ENCODE measurements at regions not wholly inside any gene's neighbourhood (a gene's known extent, or its start where the extent isn't known, plus 50 kb on each side); places are given as distances from the start of the nearest gene placed in this dataset.

DNA sequence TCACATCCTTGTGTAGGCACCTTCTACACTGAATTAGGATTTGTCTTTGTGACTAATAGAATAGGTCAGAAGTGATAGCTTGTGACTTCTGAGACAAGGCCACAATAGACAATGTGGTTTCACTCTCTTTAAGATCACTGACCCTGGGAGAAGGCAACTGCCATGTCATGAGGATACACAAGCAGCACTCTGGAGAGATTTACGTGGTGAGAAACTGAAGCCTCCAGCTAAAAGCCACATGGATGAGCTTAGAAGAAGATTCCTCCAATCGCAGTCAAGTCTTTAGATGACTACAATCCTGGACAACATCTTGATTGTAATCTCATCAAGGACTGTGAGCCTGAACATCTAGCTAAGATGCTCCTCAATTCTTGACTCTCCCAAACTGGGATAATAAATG, 206.6 kb downstream of the ESM1 start:
- in situ Hi-C loops (cut with HindIII; ENCODE audit: low sequenced_read_pairs) = no loop called here

GRCh38 chr5:54775645-54776044, 209.7 kb downstream of the ESM1 start:
- in situ Hi-C loops (cut with HindIII; ENCODE audit: low sequenced_read_pairs) = no loop called here

GRCh38 chr5:54774281-54775170, 210.9 kb downstream of the ESM1 start:
- in situ Hi-C loops (cut with HindIII; ENCODE audit: low sequenced_read_pairs) = no loop called here

GRCh38 chr5:54772684-54773083, 212.7 kb downstream of the ESM1 start:
- in situ Hi-C loops (cut with HindIII; ENCODE audit: low sequenced_read_pairs) = no loop called here

DNA sequence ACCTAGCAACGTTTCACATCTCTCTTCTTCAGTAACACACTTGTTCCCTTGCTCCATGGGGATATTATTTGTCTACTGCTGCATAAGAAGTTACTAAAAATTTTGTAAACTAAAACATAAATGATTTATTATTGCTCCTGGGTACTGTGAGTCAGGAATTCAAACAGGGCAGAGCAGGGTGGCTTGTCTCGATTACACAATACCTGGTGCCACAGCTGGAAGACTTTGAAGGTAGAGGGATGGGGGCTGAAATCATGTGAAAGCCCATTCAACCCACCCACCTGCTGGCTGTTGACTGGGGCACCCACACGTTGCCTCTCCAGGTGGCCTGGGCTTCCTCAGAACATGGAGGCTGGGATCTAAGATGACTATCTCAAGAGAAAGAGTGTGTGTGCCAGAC, 213.2 kb downstream of the ESM1 start:
- in situ Hi-C loops (cut with HindIII; ENCODE audit: low sequenced_read_pairs) = no loop called here

- in situ Hi-C loops (cut with HindIII; ENCODE audit: low sequenced_read_pairs) = no loop called here
Observed at GRCh38 chr5:54769746-54770145, 215.6 kb downstream of the ESM1 start.

GRCh38 chr5:54769072-54769471, 216.3 kb downstream of the ESM1 start:
- in situ Hi-C loops (cut with HindIII; ENCODE audit: low sequenced_read_pairs) = no loop called here

DNA sequence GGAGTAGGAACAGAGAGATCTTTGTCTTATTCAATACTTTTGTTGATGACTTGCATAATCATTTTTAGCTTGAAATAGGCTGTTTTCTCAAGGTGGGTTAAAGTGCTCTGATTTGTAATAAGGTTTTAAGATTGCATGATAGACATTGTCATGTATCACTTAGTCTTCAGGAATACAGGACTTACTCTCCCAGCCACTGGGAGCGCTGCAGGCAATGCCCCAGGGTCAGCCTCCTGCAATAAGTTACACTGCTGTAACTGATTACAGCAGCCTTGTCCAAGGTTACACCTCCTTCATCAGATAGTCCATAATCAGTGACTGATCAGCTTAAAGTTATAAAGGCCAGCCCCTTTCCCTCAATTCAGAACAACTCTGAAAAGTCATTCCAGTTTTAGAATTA, 218.6 kb downstream of the ESM1 start:
- in situ Hi-C loops (cut with HindIII; ENCODE audit: low sequenced_read_pairs) = no loop called here

- in situ Hi-C loops (cut with HindIII; ENCODE audit: low sequenced_read_pairs) = no loop called here
Observed at GRCh38 chr5:54765165-54766028, 220.0 kb downstream of the ESM1 start.

DNA sequence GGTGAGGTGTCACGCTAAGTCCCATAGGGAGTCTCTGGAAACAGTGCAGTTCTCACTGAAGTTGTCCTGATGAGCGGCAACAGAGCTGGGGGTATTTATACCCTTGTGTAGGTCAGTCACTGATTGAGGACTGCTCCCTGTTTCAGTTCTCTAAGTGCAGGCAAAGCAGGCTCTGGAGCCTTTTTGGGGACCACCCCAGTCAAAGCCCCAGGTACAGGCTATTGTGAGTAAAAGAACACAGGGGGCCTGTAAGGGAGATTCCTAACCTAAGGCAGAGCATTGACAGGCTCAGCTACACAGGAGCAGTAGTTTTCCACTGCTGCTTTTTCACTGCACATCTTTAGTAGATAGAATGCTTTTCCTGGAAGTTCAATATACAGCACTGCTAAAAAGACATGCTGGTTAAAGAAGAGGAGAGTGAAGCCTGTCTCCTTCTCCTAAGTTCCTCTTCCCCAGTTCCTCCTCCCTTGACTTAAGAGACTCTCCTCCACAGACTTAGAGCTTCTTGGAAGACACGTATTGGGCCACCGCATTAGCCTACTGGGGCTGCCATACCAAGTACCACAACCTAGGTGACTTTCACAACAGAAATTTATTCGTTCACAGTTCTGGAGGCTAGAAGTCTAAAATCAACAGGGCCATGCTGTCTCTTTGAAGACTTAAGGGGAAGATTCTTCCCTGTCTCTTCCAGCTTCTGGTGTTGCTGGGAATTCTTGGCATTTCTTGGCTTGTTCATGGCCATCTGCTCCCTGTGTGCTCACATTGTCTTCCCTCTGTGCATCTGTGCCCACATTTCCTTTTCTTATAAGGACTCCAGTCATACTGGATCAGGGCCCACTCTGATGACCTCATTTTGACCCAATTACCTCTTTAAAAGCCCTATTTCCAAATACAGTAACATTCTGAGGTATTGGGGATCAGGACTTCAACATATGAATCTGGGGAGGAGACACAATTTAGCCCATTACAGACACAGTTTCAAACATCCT, 221.0 kb downstream of the ESM1 start:
- in situ Hi-C loops (cut with HindIII; ENCODE audit: low sequenced_read_pairs) = no loop called here

GRCh38 chr5:54761213-54761701, 224.1 kb downstream of the ESM1 start:
- in situ Hi-C loops (cut with HindIII; ENCODE audit: low sequenced_read_pairs) = no loop called here

DNA sequence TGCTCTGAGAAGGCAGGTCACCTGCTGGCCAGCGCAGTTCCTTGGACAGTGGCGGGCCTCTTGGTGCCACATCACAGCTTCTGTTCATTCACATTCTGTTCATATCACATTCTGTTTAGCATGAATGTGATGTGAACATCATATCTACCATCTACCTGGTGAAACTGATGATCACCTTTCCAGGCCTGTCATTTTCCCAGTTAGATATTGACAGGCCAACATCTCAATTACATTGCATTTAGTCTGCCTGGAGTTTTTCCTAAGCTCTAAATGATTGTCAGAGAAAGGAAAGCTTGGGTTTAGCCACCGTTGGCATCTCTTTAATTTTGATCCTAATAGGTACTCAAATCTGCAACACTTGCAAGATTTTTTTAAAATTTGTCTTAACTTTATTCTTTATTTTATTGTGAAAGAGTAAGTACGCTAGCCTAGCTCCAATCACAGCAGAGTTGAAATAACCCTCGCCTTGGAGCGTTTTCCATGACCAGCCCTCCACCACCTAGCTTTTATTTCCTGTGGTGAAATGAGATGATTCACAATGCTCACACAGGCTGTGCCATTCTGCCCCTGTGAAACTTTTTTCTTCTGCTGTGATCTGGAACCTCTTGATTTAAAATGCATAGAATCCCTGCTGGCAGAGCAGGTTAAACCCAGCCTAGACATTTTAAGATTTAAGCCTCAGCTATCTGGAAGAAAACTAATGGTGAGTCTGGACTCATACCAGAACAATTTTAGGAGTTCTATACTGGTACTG, 225.0 kb downstream of the ESM1 start:
- in situ Hi-C loops (cut with HindIII; ENCODE audit: low sequenced_read_pairs) = no loop called here

GRCh38 chr5:54758038-54758437, 227.4 kb downstream of the ESM1 start:
- in situ Hi-C loops (cut with HindIII; ENCODE audit: low sequenced_read_pairs) = no loop called here

DNA sequence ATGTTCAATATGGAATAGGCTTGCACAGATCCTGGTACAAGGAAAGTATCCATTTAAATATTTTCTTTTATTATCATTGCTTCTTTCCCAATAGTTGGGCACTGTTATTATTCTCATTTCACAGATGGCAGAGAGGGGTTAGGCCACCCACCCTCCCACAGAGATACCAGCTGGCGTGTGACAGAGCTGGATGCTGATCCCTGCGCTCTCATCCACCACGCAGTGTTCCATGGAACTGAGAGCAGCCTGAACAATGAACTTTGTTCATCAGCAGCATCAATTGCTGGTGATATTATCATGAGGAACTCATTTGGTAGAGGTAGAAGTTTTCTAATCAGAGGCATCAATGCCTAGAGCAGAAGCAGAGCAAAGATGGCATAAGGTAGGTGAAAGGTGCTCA, 227.9 kb downstream of the ESM1 start:
- in situ Hi-C loops (cut with HindIII; ENCODE audit: low sequenced_read_pairs) = no loop called here

- in situ Hi-C loops (cut with HindIII; ENCODE audit: low sequenced_read_pairs) = no loop called here
Observed at GRCh38 chr5:54756796-54757402, 228.5 kb downstream of the ESM1 start.

DNA sequence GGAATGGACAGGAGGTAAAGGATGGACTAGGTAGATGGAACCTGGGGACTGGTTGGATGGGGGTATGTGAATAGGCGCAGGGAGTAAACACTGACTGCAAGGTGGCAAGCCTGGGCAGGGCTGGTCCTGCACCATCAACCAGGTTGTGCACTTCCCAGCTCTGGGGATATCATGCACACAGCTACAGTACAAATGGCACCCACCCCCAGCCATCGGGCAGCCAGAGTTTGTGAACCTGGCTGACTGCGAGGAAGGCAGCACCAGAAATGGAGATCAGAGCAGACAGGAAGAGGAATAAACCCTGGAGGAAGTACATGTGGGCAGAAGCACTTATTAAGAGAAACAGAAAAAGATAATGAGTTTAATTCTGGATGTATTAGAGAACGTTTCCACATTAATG, 229.1 kb downstream of the ESM1 start:
- in situ Hi-C loops (cut with HindIII; ENCODE audit: low sequenced_read_pairs) = no loop called here

GRCh38 chr5:54754878-54755277, 230.5 kb downstream of the ESM1 start:
- in situ Hi-C loops (cut with HindIII; ENCODE audit: low sequenced_read_pairs) = no loop called here

GRCh38 chr5:54754420-54754819, 231.0 kb downstream of the ESM1 start:
- in situ Hi-C loops (cut with HindIII; ENCODE audit: low sequenced_read_pairs) = no loop called here

GRCh38 chr5:54753753-54754152, 231.6 kb downstream of the ESM1 start:
- in situ Hi-C loops (cut with HindIII; ENCODE audit: low sequenced_read_pairs) = no loop called here
